DND-41 (cell line): ENCODE measurements at regions not wholly inside any gene's neighbourhood (a gene's known extent, or its start where the extent isn't known, plus 50 kb on each side); places are given as distances from the start of the nearest gene placed in this dataset.

ENCODE experiments used
- ATAC-seq: fragments of 200-7000 bp; cut with Tn5 transposase; 3 replicates; pipeline ENCODE4 v1.9.1; 2021; ENCODE audit warnings: low read depth; ENCODE audit not compliant: insufficient read depth
- DNase-seq: peaks from one replicate; pipeline ENCODE4 v3.0.0-alpha.2; 2020
- H2AFZ ChIP-seq: 2 replicates; pipeline ENCODE4 v1.6.0; 2012; ENCODE audit warnings: low read depth, low read length
- H3K27ac ChIP-seq: 2 replicates; pipeline ENCODE4 v1.5.1; 2012; ENCODE audit warnings: low read length, inconsistent platforms
- H3K27me3 ChIP-seq: fragments of 200-600 bp; sonication (generic); 2 replicates; pipeline ENCODE4 v1.6.0; 2012; ENCODE audit warnings: low read length, mild to moderate bottlenecking, inconsistent platforms; ENCODE audit not compliant: insufficient read depth, poor library complexity
- H3K36me3 ChIP-seq: 2 replicates; pipeline ENCODE4 v1.5.1; 2012; ENCODE audit warnings: low read length, inconsistent platforms; ENCODE audit not compliant: insufficient read depth
- H3K4me1 ChIP-seq: 2 replicates; pipeline ENCODE4 v1.5.1; 2012; ENCODE audit warnings: mild to moderate bottlenecking, low read length; ENCODE audit not compliant: insufficient read depth
- H3K4me2 ChIP-seq: 2 replicates; pipeline ENCODE4 v1.6.0; 2012; ENCODE audit warnings: mild to moderate bottlenecking, moderate library complexity, low read length, inconsistent platforms; ENCODE audit not compliant: insufficient read depth
- H3K4me3 ChIP-seq, 2 experiments: fragments of 200-600 bp in 1 of 2; shearing (Covaris generic) in 1 of 2; 2 replicates each; pipeline ENCODE4 v1.5.1; 2012 to 2016; ENCODE audit warnings: inconsistent platforms in 2 of 2, low read length in 2 of 2, mild to moderate bottlenecking in 2 of 2, low read depth in 1 of 2, moderate library complexity in 1 of 2
- H3K79me2 ChIP-seq: 2 replicates; pipeline ENCODE4 v1.6.0; 2012; ENCODE audit warnings: low read length, inconsistent platforms; ENCODE audit not compliant: insufficient read depth
- H3K9ac ChIP-seq: 2 replicates; pipeline ENCODE4 v1.6.0; 2012; ENCODE audit warnings: low read depth, mild to moderate bottlenecking, inconsistent platforms, low read length, moderate library complexity
- H3K9me3 ChIP-seq: 2 replicates; pipeline ENCODE4 v1.5.1; 2012; ENCODE audit warnings: low read length, moderate library complexity, mild to moderate bottlenecking, inconsistent platforms; ENCODE audit not compliant: insufficient read depth, severe bottlenecking
- H4K20me1 ChIP-seq: 2 replicates; pipeline ENCODE4 v1.6.0; 2012; ENCODE audit warnings: low read length; ENCODE audit not compliant: insufficient read depth
- CTCF ChIP-seq: IDR thresholded peaks from 2 replicates; pipeline ENCODE4 v1.5.1; 2012; ENCODE audit warnings: borderline replicate concordance, low read length, moderate library complexity, mild to moderate bottlenecking; ENCODE audit not compliant: poor library complexity, severe bottlenecking; ENCODE audit errors: extremely low read depth
- EZH2 ChIP-seq: IDR thresholded peaks from 3 replicates; pipeline ENCODE4 v1.6.1; 2012; ENCODE audit warnings: borderline replicate concordance, low read depth, mild to moderate bottlenecking, moderate library complexity, low read length, inconsistent platforms; ENCODE audit not compliant: severe bottlenecking

- Histone ChIP-seq H3K9ac (no peak overlapping the region), H3K4me2 (no peak overlapping the region)
Observed at GRCh38 chr11:69242266-69242920, 51.6 kb upstream of the MYEOV start.

GRCh38 chr11:69243496-69244200 lies 50.3 kb upstream of the MYEOV start:
- Histone ChIP-seq H3K79me2 (no peaks in the 10 kb centered on the region), H3K9ac (no peak overlapping the region), H3K9me3 (no peaks in the 10 kb centered on the region), H3K4me2 (no peak overlapping the region), H3K4me1 (no peaks in the 10 kb centered on the region), H2AFZ (no peak overlapping the region), H3K27me3 (peaks cover 3% of the 10 kb centered on the region), H3K4me3 (no peak overlapping the region), H4K20me1 (no peaks in the 10 kb centered on the region), H3K27ac (no peak overlapping the region), H3K36me3 (no peaks in the 10 kb centered on the region)
- DNase-seq (no peak), ATAC-seq (no peak)
- TF ChIP-seq CTCF (no peak), EZH2 (no peak)

More at GRCh38 chr11:69242266-69242920, 51.6 kb upstream of the MYEOV start:
- H2AFZ ChIP-seq = no peak overlapping the region
- TF ChIP-seq EZH2 (no peak), CTCF (no peak)
- no peaks in the 10 kb centered on the region for H3K9me3 ChIP-seq
- H3K27ac ChIP-seq = no peak overlapping the region
- no peaks in the 10 kb centered on the region for H3K36me3 ChIP-seq
- H3K4me1 ChIP-seq = no peaks in the 10 kb centered on the region
- H3K79me2 ChIP-seq = no peaks in the 10 kb centered on the region
- H3K27me3 ChIP-seq = peaks cover 3% of the 10 kb centered on the region
- ATAC-seq = no peak
- H3K4me3 ChIP-seq = no peak overlapping the region
- no peaks in the 10 kb centered on the region for H4K20me1 ChIP-seq
- DNase-seq = no peak
